Right forelimb (tissue), 1 donor: ENCODE measurements at regions not wholly inside any gene's neighbourhood (a gene's known extent, or its start where the extent isn't known, plus 50 kb on each side); places are given as distances from the start of the nearest gene placed in this dataset.

Experiments used
- DNase-seq: peaks from one replicate; pipeline ENCODE4 v3.0.0-alpha.2; 2018

GRCh38 chr2:100192300-100192699 is 49.9 kb upstream of the AFF3 start:
- no peak for DNase-seq
